ENCODE measurements at regions not wholly inside any gene's neighbourhood (a gene's known extent, or its start where the extent isn't known, plus 50 kb on each side); places are given as distances from the start of the nearest gene placed in this dataset.

DNA sequence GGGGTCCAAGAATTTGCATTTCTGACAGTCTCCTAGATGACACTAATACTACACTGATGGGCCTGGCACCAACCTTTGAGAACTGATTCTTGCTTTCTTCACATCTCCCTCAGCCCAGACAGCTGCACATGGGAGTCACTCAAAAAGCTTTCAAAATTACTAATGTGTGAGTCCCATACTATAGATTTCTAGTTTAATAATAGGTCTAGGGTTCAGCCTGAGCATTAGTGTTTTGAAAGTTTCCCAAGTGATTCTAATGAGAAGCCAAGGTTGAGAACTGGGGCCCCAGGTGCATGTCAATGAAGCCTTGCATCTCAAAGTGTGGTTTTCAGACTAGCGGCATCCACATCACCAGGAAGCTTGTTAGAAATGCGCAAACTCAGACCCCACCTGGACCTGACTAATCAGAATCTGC, 159.9 kb upstream of the CMC1 start (continued):
- no peak for TF ChIP-seq KLF9 (CRISPR knock-in tag; IDR thresholded peaks at IDR 0.05; ENCODE audit: low read depth)

DNA sequence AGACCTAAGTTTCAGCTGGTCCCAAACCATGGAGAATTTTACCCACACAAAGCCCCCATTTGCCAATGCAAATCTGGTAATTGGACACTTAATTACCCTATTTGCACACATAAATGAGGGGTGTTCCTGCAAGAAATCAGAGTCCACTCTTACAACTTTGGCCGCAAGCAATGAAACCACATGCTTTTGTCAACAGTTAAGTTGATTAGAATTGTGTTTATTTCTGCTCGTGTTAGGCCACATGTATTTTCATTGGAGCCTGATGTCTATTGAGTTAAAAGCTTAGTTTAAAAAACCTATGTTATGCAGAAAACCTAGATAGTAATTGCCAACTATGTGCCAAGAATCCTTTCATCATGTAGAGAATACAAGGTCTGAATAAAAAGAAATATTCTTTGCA, 153.8 kb upstream of the CMC1 start:
- DNase-seq (ENCODE audit: low spot score) (no peak), ATAC-seq (no peak), FAIRE-seq (no peak)
- Histone ChIP-seq H3K27me3 (ENCODE audit: control insufficient read depth in 1 of 2, insufficient read depth in 2 of 2, low read length in 2 of 2) (no peaks in the 10 kb centered on the region), H3K9me3 (ENCODE audit: low read length) (peaks cover under 1% of the 10 kb centered on the region; the same call in 1 of the 2 replicates), H3K79me2 (ENCODE audit: insufficient read depth, low read length) (no peaks in the 10 kb centered on the region), H2AFZ (ENCODE audit: low read length) (no peak overlapping the region), H3K36me3 (replicated peaks in 1 of 2; ENCODE audit: control insufficient read depth in 1 of 2, insufficient read depth in 2 of 2, low read length in 2 of 2) (no peaks in the 10 kb centered on the region), H3K9ac (ENCODE audit: insufficient read depth, low read depth, low read length) (no peak overlapping the region), H3K4me3 (replicated peaks in 1 of 3; ENCODE audit: insufficient read depth in 1 of 3, low read depth in 2 of 3, low read length in 3 of 3) (no peak overlapping the region), H3K4me1 (ENCODE audit: insufficient read depth, low read length) (no peaks in the 10 kb centered on the region), H3K27ac (ENCODE audit: extremely low read length, insufficient read depth, low read length) (no peak overlapping the region), H3K4me2 (ENCODE audit: low read depth, low read length) (no peak overlapping the region), H4K20me1 (ENCODE audit: insufficient read depth, low read length) (no peaks in the 10 kb centered on the region)
- ChIA-PET POLR2A (no interaction called here), CTCF (ENCODE audit: low intra/inter-chr PET ratio, low total read pairs) (no interaction called here)
- intact Hi-C loops (cut with micrococcal nuclease; ENCODE audit: unreplicated experiment): no loop called here
- in situ Hi-C loops (cut with HindIII; ENCODE audit: extremely low pct_ligation_motif_present, low pct_unique_long_range_greater_than_20kb): no loop called here
- 41% methylated on average over 2 of the region's 2 CpGs for WGBS (ENCODE audit: low lambda C conversion rate)
- TF ChIP-seq ZFY (CRISPR knock-in tag; IDR thresholded peaks at IDR 0.05) (no peak), FOXC1 (CRISPR knock-in tag; IDR thresholded peaks at IDR 0.05; ENCODE audit: borderline replicate concordance) (no peak), MAF1 (CRISPR knock-in tag; IDR thresholded peaks at IDR 0.05; ENCODE audit: borderline replicate concordance) (no peak), PAF1 (CRISPR knock-in tag; IDR thresholded peaks at IDR 0.05) (no peak), FIP1L1 (IDR thresholded peaks at IDR 0.05; ENCODE audit: borderline replicate concordance, insufficient read depth, low read depth, low read length) (no peak), ZNF724P (CRISPR knock-in tag; IDR thresholded peaks at IDR 0.05; ENCODE audit: borderline replicate concordance) (no peak), ISX (CRISPR knock-in tag; conservative IDR thresholded peaks at IDR 0.05) (no peak), ZNF652 (CRISPR knock-in tag; IDR thresholded peaks at IDR 0.05; ENCODE audit: borderline replicate concordance, low read depth) (no peak)
- no TSS peak for BruUV-seq (replicated peaks)

All from HepG2 (cell line).